PC-3 (cell line): ENCODE measurements at regions not wholly inside any gene's neighbourhood (a gene's known extent, or its start where the extent isn't known, plus 50 kb on each side); places are given as distances from the start of the nearest gene placed in this dataset.

Experiments
- ATAC-seq: fragments of 200-7000 bp; cut with Tn5 transposase; 2 replicates; pipeline ENCODE4 v1.9.1; 2020; ENCODE audit warnings: mild to moderate bottlenecking, moderate library complexity
- BruUV-seq: library from RNA; stranded (reverse); fragments of 400-500 nt; replicated peaks from 2 replicates; lab custom pipeline; 2021; lab: Mats Ljungman, UMichigan
- CTCF ChIA-PET: fragments of 300-600 bp; sonication (Branson Sonifier 250); formaldehyde crosslinking; loops from one replicate; lab custom pipeline; 2022; ENCODE audit warnings: antibody characterized with exemption; lab: Charles Lee
- POLR2A ChIA-PET: fragments of 300-600 bp; sonication (Branson Sonifier 250); formaldehyde crosslinking; loops from one replicate; lab custom pipeline; 2022; ENCODE audit warnings: antibody characterized with exemption; ENCODE audit not compliant: unreplicated experiment; lab: Charles Lee
- DNase-seq: peaks from one replicate; pipeline ENCODE4 v3.0.0-alpha.2; 2015
- H2AFZ ChIP-seq: fragments of 300-600 bp; sonication (generic); 2 replicates; pipeline ENCODE4 v1.6.0; 2016; ENCODE audit warnings: antibody characterized with exemption, low read length
- H3F3A ChIP-seq: fragments of 300-600 bp; sonication (generic); one replicate; pipeline ENCODE4 v1.6.0; 2017; ENCODE audit warnings: antibody characterized with exemption, low read length, control low read depth, mild to moderate bottlenecking; ENCODE audit not compliant: unreplicated experiment
- H3K27ac ChIP-seq: fragments of 300-600 bp; sonication (generic); 2 replicates; pipeline ENCODE4 v1.5.1; 2016; ENCODE audit warnings: mild to moderate bottlenecking, low read length
- H3K27me3 ChIP-seq: fragments of 300-600 bp; sonication (generic); 2 replicates; pipeline ENCODE4 v1.6.1; 2016; ENCODE audit warnings: low read length, mixed read lengths
- H3K36me3 ChIP-seq: fragments of 300-600 bp; sonication (generic); 2 replicates; pipeline ENCODE4 v1.6.1; 2016; ENCODE audit warnings: low read depth, mixed run types, low read length, mixed read lengths
- H3K4me1 ChIP-seq: fragments of 300-600 bp; sonication (generic); 2 replicates; pipeline ENCODE4 v1.5.1; 2016; ENCODE audit warnings: low read length; ENCODE audit not compliant: insufficient read depth
- H3K4me2 ChIP-seq: fragments of 300-600 bp; sonication (generic); 2 replicates; pipeline ENCODE4 v1.6.0; 2016; ENCODE audit warnings: low read length
- H3K4me3 ChIP-seq: fragments of 300-600 bp; sonication (generic); 2 replicates; pipeline ENCODE4 v1.5.1; 2016; ENCODE audit warnings: mild to moderate bottlenecking, low read length, mixed read lengths
- H3K79me2 ChIP-seq: fragments of 300-600 bp; sonication (generic); 2 replicates; pipeline ENCODE4 v1.6.1; 2017; ENCODE audit warnings: low read length, mixed read lengths
- H3K9ac ChIP-seq: fragments of 300-600 bp; sonication (generic); 2 replicates; pipeline ENCODE4 v1.6.0; 2016; ENCODE audit warnings: mild to moderate bottlenecking, low read length
- H3K9me2 ChIP-seq: fragments of 300-600 bp; sonication (generic); replicated peaks from 2 replicates; pipeline ENCODE4 v1.6.1; 2016; ENCODE audit warnings: mixed run types, low read length, mixed read lengths
- H3K9me3 ChIP-seq: fragments of 300-600 bp; sonication (generic); 2 replicates; pipeline ENCODE4 v1.6.1; 2016; ENCODE audit warnings: low read length, mixed read lengths
- H4K20me1 ChIP-seq: fragments of 300-600 bp; sonication (generic); 2 replicates; pipeline ENCODE4 v1.6.1; 2016; ENCODE audit warnings: low read length, mixed read lengths
- EZH2 ChIP-seq: fragments of 300-600 bp; sonication (generic); IDR thresholded peaks from one replicate; pipeline ENCODE4 v1.6.1; 2017; ENCODE audit warnings: antibody characterized with exemption, mild to moderate bottlenecking, low read length; ENCODE audit not compliant: unreplicated experiment
- EZH2phosphoT487 ChIP-seq: fragments of 300-600 bp; sonication (generic); IDR thresholded peaks from 2 replicates; pipeline ENCODE4 v1.6.1; 2018; ENCODE audit warnings: mild to moderate bottlenecking, antibody characterized with exemption, low read length, borderline replicate concordance
- intact Hi-C: fragments of 100-400 bp; cut with micrococcal nuclease; formaldehyde crosslinking; loops from 2 replicates; pipeline ENCODE4 v1.9.0; 2023
- TF ChIP-seq, protein P1 (sequence below): fragments of 300-600 bp; sonication (generic); conservative IDR thresholded peaks from 2 replicates; pipeline ENCODE4 v1.5.1; 2017; ENCODE audit warnings: antibody characterized with exemption, low read depth, mild to moderate bottlenecking, low read length

DNA sequence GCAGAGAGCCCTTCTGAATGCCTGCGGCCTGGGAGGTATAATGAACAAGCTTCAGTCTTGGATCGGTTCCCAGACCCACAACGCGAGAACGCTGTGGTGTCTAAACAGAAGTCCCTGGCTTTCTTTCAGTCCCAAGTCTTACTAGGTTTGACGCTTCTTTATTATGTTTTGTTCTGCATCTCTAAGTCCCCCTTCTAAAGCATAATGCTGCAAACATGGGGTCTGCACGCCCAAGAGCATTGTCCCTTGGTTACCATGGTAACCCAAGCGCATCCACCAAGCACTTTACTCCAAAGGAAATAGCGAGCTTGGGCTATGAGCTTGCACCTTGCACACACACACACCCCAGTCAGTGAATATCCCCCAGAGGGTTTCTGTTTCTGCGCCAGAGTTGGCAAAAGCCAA is 193.7 kb downstream of the INO80D start:
- Histone ChIP-seq H3F3A (no peaks in the 10 kb centered on the region), H3K36me3 (no peaks in the 10 kb centered on the region), H3K9ac (no peak overlapping the region), H3K4me3 (no peak overlapping the region), H3K79me2 (no peaks in the 10 kb centered on the region), H4K20me1 (no peaks in the 10 kb centered on the region), H3K27ac (no peak overlapping the region), H3K27me3 (peaks cover 21% of the 10 kb centered on the region), H3K4me2 (no peak overlapping the region), H3K9me2 (no peaks in the 10 kb centered on the region), H3K9me3 (no peaks in the 10 kb centered on the region), H2AFZ (no peak overlapping the region), H3K4me1 (peaks cover 4% of the 10 kb centered on the region)
- BruUV-seq: no TSS peak
- POLR2A ChIA-PET: interaction anchor here (0.7 kb wide), 1 partner anchor 13 kb away, joined by 7 read pairs; no protein-coding TSS in a partner anchor
- CTCF ChIA-PET: no interaction called here
- 0 out of 2 replicates have a peak, but pooled peaks have one; percentile 33 for ATAC-seq
- intact Hi-C loops: no loop called here
- TF ChIP-seq, protein P1, sequence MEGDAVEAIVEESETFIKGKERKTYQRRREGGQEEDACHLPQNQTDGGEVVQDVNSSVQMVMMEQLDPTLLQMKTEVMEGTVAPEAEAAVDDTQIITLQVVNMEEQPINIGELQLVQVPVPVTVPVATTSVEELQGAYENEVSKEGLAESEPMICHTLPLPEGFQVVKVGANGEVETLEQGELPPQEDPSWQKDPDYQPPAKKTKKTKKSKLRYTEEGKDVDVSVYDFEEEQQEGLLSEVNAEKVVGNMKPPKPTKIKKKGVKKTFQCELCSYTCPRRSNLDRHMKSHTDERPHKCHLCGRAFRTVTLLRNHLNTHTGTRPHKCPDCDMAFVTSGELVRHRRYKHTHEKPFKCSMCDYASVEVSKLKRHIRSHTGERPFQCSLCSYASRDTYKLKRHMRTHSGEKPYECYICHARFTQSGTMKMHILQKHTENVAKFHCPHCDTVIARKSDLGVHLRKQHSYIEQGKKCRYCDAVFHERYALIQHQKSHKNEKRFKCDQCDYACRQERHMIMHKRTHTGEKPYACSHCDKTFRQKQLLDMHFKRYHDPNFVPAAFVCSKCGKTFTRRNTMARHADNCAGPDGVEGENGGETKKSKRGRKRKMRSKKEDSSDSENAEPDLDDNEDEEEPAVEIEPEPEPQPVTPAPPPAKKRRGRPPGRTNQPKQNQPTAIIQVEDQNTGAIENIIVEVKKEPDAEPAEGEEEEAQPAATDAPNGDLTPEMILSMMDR: no peak
- TF ChIP-seq EZH2phosphoT487 (no peak), EZH2 (no peak)
- peak; percentile 41 for DNase-seq

DNA sequence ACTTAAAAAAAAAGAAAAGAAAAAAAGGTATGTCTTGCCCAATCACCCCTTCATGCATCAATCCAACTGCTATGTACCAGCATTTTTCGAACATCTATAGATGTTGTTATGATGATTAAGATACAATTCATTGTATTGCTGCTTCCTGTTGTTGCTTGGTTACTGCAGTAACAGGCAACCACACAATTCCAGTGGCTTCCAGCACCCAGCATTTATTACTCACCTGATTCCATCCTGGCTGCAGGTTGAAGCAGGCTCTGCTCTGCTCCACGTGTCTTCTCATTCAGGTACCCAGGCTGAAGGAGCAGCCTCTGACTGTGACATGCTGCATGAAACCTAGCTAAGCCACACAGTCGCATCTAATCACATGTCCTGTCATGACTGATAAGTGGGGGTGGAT is 196.9 kb downstream of the INO80D start:
- Histone ChIP-seq H3K27ac (no peak overlapping the region), H3K4me1 (peaks cover 4% of the 10 kb centered on the region), H3K79me2 (no peaks in the 10 kb centered on the region), H3K9me2 (no peaks in the 10 kb centered on the region), H3K4me2 (no peak overlapping the region), H3K4me3 (no peak overlapping the region), H3K36me3 (no peaks in the 10 kb centered on the region), H3K9me3 (no peaks in the 10 kb centered on the region), H3K27me3 (peaks cover 4% of the 10 kb centered on the region; the same call in 1 of the 2 replicates), H4K20me1 (no peaks in the 10 kb centered on the region), H2AFZ (no peak overlapping the region), H3F3A (no peaks in the 10 kb centered on the region), H3K9ac (no peak overlapping the region)
- ChIA-PET POLR2A (no interaction called here), CTCF (no interaction called here)
- DNase-seq (peak; percentile 83), ATAC-seq (peak; percentile 66)
- BruUV-seq: no TSS peak
- no peak for TF ChIP-seq EZH2
- TF ChIP-seq EZH2phosphoT487: no peak
- TF ChIP-seq, protein P1: no peak
- intact Hi-C loops: loop anchor here (5.0 kb wide), 1 partner anchor 122 kb away; no protein-coding TSS in a partner anchor

DNA sequence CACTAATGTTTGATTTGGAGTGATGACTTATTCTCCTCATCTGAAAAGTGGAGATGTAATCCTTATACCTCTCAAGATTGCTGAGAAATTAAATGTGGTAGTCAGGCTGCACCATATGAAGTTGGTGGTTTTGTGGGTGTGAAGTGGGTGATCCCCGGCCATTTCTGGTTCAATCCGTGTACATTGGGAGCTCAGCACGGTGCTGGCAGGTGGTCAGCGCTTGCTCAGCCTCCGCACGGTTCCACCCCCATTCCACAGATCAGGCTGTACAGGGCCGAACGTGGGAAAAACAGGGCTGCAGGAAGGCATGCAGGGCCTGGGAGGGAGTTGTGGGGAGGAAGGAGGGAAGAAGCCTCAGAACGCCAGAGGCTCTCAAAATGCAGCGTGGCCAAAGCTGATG is 198.3 kb downstream of the INO80D start:
- POLR2A ChIA-PET: no interaction called here
- CTCF ChIA-PET: no interaction called here
- Histone ChIP-seq H3K9me3 (no peaks in the 10 kb centered on the region), H3K9ac (no peak overlapping the region), H3K4me2 (no peak overlapping the region), H3K4me3 (no peak overlapping the region), H4K20me1 (no peaks in the 10 kb centered on the region), H3F3A (no peaks in the 10 kb centered on the region), H3K27ac (no peak overlapping the region), H3K4me1 (peaks cover 4% of the 10 kb centered on the region), H3K36me3 (no peaks in the 10 kb centered on the region), H3K9me2 (no peaks in the 10 kb centered on the region), H3K27me3 (peaks cover 1% of the 10 kb centered on the region; the same call in 1 of the 2 replicates), H2AFZ (no peak overlapping the region), H3K79me2 (no peaks in the 10 kb centered on the region)
- intact Hi-C loops: loop anchor here (5.0 kb wide), 1 partner anchor 120 kb away; no protein-coding TSS in a partner anchor
- BruUV-seq: no TSS peak
- TF ChIP-seq EZH2 (no peak), EZH2phosphoT487 (no peak)
- TF ChIP-seq, protein P1: no peak
- DNase-seq (no peak), ATAC-seq (no peak)
